CD4-positive, alpha-beta T cell treated with Interleukin-4 for 4 hours (primary cell): ENCODE measurements at regions not wholly inside any gene's neighbourhood (a gene's known extent, or its start where the extent isn't known, plus 50 kb on each side); places are given as distances from the start of the nearest gene placed in this dataset.

ENCODE experiments used
- DNase-seq: peaks from one replicate; pipeline ENCODE4 v3.0.0-alpha.2; 2020

GRCh38 chr1:4146614-4147013, 246.5 kb upstream of the C1orf174 start:
- DNase-seq = no peak

- no peak for DNase-seq
Observed at GRCh38 chr1:4147509-4147908, 247.4 kb upstream of the C1orf174 start.

GRCh38 chr1:4149281-4149680, 249.2 kb upstream of the C1orf174 start:
- no peak for DNase-seq

GRCh38 chr1:4149831-4150230, 249.8 kb upstream of the C1orf174 start:
- DNase-seq = no peak

- no peak for DNase-seq
Observed at GRCh38 chr1:4150262-4150661, 250.2 kb upstream of the C1orf174 start.

- DNase-seq = no peak
Observed at GRCh38 chr1:4152266-4152665, 252.2 kb upstream of the C1orf174 start.

DNA sequence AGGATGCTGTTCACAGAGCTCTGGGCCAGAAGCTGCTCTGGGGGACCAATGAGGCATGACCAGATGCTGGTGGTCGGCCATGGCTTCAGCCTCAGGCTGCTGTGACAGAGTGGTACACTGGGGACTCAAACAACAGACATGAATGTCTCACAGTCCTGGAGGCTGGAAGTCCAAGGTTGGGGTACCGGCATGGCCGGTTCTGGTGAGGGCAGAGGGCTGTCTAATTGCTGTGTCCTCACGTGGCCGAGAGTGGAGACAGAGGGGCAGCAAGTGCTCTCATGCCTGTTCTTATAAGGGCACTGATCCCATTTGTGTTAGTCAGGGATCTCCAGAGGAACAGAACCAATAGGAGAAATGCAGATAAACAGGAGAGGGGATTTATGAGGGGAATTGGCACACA, 253.5 kb upstream of the C1orf174 start:
- no peak for DNase-seq

GRCh38 chr1:4156241-4156973, 256.3 kb upstream of the C1orf174 start:
- no peak for DNase-seq

- DNase-seq = no peak
Observed at GRCh38 chr1:4160181-4160580, 260.1 kb upstream of the C1orf174 start.

DNA sequence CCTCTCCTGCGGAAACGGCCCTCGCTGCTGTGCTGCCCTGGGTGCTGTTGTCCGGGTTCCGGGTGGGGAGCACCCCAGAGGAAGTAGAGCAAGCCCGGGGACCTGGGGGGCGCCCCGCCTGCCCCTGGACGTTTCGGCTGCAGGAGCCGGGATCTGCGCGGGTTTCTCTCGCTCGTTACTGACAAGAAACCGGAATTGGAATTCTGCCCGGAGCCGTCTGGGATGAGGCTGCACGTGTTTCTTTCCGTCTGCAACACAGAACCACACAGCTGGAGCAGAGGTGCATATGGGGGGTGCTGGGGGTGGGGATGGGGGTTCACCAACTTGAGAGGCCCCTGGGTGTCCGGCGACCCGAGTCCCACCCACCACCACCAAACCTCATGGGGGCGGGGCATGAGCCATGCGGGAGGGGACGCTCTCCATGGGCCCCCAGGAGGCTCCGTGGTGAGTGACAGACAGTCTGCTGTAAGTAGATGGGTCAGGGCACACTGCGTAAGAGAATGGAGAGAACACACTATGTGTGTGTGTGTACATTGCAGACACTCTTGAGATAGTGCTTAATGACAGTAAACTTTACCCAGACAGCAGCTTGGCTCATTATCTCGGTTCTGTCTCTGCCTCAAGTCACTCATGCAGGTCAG, 261.4 kb upstream of the C1orf174 start:
- no peak for DNase-seq

GRCh38 chr1:4164965-4165364, 264.9 kb upstream of the C1orf174 start:
- no peak for DNase-seq

DNA sequence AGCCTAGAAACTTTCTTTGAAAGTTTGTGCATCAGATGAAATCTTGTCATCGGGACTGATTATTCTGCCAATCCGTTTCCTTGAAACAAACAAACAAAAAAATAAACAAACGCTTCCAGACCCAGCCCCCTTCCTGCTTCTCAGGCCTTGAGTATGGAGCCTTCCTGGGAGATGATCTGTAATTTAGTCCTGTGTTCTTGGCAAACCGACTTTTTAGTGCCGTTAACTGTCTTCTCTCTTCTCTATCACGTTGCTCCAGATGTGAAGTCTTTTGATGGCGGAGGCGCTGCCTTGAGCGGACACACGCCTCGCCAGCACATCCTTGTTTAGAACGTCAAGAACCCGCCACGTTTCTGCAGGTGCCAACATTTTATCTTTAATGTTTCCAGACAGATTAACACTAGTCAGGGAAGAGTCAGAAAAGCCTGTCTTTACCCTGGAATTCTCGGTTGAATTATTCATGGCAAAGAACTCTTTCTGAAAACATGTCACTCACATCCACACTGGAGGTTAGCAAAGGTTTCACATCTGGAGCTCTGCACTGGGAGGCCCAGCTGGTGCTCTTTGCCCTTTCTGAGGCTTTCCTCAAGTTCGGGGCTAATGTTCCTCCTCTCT, 265.7 kb upstream of the C1orf174 start:
- no peak for DNase-seq

GRCh38 chr1:4166713-4167112, 266.6 kb upstream of the C1orf174 start:
- DNase-seq = no peak

GRCh38 chr1:4169991-4170390, 269.9 kb upstream of the C1orf174 start:
- no peak for DNase-seq

DNA sequence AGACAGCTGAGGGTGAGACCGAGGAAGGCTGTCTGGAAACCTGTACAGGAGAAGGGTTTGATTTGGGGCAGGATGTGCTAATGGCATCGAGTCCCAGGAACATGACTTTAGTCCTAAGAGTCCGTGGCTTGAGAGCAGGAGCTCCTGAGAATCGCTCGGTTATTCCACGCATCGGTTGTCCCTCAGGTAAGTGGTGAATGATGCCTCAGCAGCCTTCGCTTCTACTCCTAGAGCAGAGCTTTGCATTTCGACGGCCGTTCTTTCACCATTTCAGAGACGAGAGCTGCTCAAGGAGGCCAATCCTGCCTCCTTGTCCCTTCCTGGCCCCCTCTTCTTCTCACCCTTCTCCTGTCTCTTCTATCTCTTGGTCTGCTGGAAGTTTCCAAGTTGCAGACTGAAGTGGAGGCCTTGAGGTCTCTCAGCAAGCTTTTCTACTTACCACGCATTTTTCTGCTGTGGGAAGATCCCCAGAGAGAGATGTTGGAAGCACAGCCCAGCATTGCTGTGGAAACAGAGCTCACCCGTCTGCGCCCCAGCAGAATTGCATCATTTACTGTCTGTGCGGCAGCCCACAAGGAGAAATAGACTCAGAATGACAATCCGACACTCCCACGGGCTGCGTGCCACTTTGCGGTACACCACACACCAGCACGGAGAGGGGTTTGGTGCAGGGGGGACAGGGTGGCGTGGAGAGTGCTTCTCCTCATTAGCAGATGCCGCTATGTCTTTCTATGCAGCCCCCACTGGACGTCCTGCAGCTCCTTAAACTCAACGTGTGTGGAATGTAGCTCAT, 270.7 kb upstream of the C1orf174 start:
- no peak for DNase-seq

GRCh38 chr1:4171480-4172450, 271.7 kb upstream of the C1orf174 start:
- no peak for DNase-seq

DNA sequence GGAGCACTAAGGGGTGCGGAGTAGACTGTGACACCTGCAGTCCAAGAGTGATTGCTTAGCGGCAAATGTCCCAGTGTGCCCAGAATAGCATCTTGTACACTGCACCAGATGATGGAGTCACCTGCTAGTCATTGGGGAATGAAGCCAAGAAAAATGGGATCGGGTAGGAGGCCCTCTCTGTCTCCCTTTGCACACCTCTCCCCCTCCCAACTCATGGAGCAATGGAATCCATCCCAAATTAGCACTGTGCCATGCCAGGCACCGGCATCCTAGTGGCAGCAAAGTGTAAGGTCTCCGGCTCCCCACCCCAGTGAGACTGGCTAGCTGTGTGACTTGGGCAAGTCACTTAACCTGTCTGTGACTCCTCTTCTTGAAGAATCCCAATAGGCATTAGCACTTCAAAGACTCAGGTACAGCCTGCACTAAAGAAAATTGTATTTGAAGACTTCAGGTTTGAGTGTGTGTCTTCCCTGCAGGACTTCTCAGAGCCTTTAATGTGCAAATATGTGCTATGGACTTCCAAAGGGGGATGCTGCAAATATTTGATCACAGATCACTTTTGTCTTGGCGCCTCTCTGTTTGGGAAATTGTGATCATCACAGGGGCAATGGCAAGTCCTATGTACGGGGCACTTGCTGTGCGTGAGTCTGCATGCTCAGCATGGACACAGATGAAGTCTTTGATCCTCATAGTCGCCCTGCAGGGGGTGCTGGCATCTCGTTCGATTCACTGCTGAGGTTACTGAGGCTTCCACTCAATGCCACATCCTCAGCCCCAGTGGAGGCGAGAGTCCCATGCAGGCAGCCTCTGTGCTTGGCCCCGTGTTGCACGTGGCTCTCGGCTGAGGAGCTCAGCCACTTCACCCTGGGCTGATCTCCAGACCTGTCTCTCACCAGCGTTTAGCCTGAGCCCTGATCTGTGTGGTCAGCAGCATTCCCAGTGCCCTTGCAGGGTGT, 272.9 kb upstream of the C1orf174 start:
- DNase-seq = no peak

DNA sequence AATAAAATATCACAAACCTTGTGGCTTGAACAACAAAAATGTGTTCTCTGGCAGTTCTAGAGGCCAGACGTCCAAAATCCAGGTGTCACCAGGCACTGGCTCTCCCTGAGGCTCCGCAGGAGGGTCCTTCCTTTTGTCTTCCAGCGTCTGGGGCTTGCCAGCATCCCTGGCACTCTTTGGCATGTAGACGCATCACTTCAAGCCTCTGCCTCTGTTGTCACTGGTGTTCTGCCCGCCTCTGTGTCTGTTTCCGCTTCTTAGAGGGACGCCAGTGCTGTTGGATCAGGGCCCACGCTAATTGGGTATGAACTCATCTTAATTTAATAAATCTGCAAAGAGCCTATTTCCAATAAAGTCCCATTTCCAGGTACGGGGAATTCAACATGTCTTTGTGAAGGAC, 273.7 kb upstream of the C1orf174 start:
- no peak for DNase-seq

- no peak for DNase-seq
Observed at GRCh38 chr1:4174291-4175200, 274.5 kb upstream of the C1orf174 start.
